GM23338 (cell line): ENCODE measurements at regions not wholly inside any gene's neighbourhood (a gene's known extent, or its start where the extent isn't known, plus 50 kb on each side); places are given as distances from the start of the nearest gene placed in this dataset.

Source experiments
- CREB1 ChIP-seq: fragments of 250-450 bp; sonication (Bioruptor Pico); IDR thresholded peaks from 2 replicates; pipeline ENCODE4 v1.5.0; 2020; ENCODE audit warnings: low read depth, mild to moderate bottlenecking, moderate library complexity
- EZH2 ChIP-seq: fragments of 200-600 bp; sonication (generic); IDR thresholded peaks from one replicate; pipeline ENCODE4 v1.8.0; 2017; ENCODE audit warnings: antibody characterized with exemption, mild to moderate bottlenecking, low read depth; ENCODE audit not compliant: unreplicated experiment
- EZH2phosphoT487 ChIP-seq: fragments of 200-600 bp; sonication (generic); IDR thresholded peaks from one replicate; pipeline ENCODE4 v1.8.1; 2018; ENCODE audit warnings: antibody characterized with exemption; ENCODE audit not compliant: unreplicated experiment
- JUNB ChIP-seq: IDR thresholded peaks from one replicate; pipeline ENCODE4 v1.6.1; 2016; ENCODE audit warnings: antibody characterized with exemption; ENCODE audit not compliant: unreplicated experiment
- NANOG ChIP-seq: IDR thresholded peaks from 2 replicates; pipeline ENCODE4 v1.6.1; 2016; ENCODE audit warnings: antibody characterized with exemption, borderline replicate concordance
- POLR2AphosphoS5 ChIP-seq: IDR thresholded peaks from 2 replicates; pipeline ENCODE4 v1.6.1; 2016; ENCODE audit warnings: antibody characterized with exemption, low read depth
- STAT1 ChIP-seq: IDR thresholded peaks from one replicate; pipeline ENCODE4 v1.6.1; 2016; ENCODE audit warnings: antibody characterized with exemption; ENCODE audit not compliant: unreplicated experiment
- ZNF114 ChIP-seq: fragments of 250-450 bp; sonication (Bioruptor Pico); IDR thresholded peaks from 2 replicates; pipeline ENCODE4 v1.5.0; 2020; ENCODE audit warnings: mild to moderate bottlenecking, moderate library complexity
- ZNF331 ChIP-seq: fragments of 250-450 bp; sonication (Bioruptor Pico); IDR thresholded peaks from 2 replicates; pipeline ENCODE4 v1.5.0; 2020; ENCODE audit warnings: low read depth, mild to moderate bottlenecking, moderate library complexity
- TF ChIP-seq, protein P1 (sequence below): IDR thresholded peaks from one replicate; pipeline ENCODE4 v1.6.1; 2018; ENCODE audit warnings: antibody characterized with exemption; ENCODE audit not compliant: unreplicated experiment
- TF ChIP-seq, protein P2 (sequence below), 2 experiments: fragments of 200-600 bp in 1 of 2; sonication (generic) in 1 of 2; conservative IDR thresholded peaks; 2 replicates each; pipeline versions ENCODE4 v1.5.1 to v1.6.1; 2016 to 2017; ENCODE audit warnings: antibody characterized with exemption in 2 of 2, low read depth in 2 of 2, mild to moderate bottlenecking in 2 of 2, moderate library complexity in 1 of 2
- TF ChIP-seq, protein P3 (sequence below): IDR thresholded peaks from 2 replicates; pipeline ENCODE4 v1.6.1; 2016; ENCODE audit warnings: antibody characterized with exemption

DNA sequence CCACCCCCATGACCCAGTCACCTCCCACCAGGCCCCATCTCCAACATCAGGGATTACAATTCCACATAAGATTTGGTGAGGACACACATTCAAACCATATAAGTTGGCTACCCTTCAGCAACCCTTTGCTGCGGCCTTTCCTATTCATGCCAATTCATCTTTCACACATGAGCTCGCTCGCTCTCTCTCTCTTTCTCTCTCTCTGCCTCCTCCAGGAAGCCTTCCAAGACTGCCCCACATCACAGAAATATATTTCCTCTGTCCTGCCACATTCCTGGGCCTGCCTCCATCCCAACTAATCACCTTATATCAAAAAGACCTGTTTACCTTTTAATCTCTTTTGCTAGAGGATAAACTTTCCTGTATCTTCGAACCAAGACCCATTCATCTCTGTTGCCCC is 188.9 kb downstream of the TTC32 start:
- TF ChIP-seq, protein P1, sequence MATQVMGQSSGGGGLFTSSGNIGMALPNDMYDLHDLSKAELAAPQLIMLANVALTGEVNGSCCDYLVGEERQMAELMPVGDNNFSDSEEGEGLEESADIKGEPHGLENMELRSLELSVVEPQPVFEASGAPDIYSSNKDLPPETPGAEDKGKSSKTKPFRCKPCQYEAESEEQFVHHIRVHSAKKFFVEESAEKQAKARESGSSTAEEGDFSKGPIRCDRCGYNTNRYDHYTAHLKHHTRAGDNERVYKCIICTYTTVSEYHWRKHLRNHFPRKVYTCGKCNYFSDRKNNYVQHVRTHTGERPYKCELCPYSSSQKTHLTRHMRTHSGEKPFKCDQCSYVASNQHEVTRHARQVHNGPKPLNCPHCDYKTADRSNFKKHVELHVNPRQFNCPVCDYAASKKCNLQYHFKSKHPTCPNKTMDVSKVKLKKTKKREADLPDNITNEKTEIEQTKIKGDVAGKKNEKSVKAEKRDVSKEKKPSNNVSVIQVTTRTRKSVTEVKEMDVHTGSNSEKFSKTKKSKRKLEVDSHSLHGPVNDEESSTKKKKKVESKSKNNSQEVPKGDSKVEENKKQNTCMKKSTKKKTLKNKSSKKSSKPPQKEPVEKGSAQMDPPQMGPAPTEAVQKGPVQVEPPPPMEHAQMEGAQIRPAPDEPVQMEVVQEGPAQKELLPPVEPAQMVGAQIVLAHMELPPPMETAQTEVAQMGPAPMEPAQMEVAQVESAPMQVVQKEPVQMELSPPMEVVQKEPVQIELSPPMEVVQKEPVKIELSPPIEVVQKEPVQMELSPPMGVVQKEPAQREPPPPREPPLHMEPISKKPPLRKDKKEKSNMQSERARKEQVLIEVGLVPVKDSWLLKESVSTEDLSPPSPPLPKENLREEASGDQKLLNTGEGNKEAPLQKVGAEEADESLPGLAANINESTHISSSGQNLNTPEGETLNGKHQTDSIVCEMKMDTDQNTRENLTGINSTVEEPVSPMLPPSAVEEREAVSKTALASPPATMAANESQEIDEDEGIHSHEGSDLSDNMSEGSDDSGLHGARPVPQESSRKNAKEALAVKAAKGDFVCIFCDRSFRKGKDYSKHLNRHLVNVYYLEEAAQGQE = no peak
- TF ChIP-seq CREB1 (CRISPR knock-in tag) (no peak), NANOG (no peak), POLR2AphosphoS5 (no peak), EZH2phosphoT487 (no peak), ZNF331 (CRISPR knock-in tag) (no peak), EZH2 (no peak), ZNF114 (CRISPR knock-in tag) (no peak), JUNB (no peak), STAT1 (no peak)
- TF ChIP-seq, protein P2, sequence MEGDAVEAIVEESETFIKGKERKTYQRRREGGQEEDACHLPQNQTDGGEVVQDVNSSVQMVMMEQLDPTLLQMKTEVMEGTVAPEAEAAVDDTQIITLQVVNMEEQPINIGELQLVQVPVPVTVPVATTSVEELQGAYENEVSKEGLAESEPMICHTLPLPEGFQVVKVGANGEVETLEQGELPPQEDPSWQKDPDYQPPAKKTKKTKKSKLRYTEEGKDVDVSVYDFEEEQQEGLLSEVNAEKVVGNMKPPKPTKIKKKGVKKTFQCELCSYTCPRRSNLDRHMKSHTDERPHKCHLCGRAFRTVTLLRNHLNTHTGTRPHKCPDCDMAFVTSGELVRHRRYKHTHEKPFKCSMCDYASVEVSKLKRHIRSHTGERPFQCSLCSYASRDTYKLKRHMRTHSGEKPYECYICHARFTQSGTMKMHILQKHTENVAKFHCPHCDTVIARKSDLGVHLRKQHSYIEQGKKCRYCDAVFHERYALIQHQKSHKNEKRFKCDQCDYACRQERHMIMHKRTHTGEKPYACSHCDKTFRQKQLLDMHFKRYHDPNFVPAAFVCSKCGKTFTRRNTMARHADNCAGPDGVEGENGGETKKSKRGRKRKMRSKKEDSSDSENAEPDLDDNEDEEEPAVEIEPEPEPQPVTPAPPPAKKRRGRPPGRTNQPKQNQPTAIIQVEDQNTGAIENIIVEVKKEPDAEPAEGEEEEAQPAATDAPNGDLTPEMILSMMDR (conservative IDR thresholded peaks at IDR 0.05; ENCODE audit: low read depth in 2 of 2) = no peak
- TF ChIP-seq, protein P3, sequence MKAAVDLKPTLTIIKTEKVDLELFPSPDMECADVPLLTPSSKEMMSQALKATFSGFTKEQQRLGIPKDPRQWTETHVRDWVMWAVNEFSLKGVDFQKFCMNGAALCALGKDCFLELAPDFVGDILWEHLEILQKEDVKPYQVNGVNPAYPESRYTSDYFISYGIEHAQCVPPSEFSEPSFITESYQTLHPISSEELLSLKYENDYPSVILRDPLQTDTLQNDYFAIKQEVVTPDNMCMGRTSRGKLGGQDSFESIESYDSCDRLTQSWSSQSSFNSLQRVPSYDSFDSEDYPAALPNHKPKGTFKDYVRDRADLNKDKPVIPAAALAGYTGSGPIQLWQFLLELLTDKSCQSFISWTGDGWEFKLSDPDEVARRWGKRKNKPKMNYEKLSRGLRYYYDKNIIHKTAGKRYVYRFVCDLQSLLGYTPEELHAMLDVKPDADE = no peak
